ENCODE measurements at regions not wholly inside any gene's neighbourhood (a gene's known extent, or its start where the extent isn't known, plus 50 kb on each side); places are given as distances from the start of the nearest gene placed in this dataset.

DNA sequence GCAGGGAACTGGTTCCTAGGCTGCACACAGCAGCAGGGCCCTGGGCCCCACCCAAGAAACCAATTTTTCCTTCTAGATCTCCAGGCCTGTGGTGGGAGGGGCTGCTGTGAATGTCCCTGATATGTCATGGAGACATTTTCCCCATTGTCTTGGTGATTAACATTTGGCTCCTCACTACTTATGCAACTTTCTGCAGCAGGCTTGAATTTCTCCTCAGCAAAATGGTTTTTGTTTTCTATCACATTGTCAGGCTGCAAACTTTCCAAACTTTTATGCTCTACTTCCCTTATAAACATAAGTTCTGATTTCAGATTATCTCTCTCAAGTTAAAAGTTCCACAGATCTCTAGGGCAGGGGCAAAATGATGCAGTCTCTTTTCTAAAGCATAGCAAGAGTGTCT is 310.2 kb upstream of the PCDH20 start:
- H3K27ac ChIP-seq, result no peak overlapping the region
- TF ChIP-seq, protein P1, sequence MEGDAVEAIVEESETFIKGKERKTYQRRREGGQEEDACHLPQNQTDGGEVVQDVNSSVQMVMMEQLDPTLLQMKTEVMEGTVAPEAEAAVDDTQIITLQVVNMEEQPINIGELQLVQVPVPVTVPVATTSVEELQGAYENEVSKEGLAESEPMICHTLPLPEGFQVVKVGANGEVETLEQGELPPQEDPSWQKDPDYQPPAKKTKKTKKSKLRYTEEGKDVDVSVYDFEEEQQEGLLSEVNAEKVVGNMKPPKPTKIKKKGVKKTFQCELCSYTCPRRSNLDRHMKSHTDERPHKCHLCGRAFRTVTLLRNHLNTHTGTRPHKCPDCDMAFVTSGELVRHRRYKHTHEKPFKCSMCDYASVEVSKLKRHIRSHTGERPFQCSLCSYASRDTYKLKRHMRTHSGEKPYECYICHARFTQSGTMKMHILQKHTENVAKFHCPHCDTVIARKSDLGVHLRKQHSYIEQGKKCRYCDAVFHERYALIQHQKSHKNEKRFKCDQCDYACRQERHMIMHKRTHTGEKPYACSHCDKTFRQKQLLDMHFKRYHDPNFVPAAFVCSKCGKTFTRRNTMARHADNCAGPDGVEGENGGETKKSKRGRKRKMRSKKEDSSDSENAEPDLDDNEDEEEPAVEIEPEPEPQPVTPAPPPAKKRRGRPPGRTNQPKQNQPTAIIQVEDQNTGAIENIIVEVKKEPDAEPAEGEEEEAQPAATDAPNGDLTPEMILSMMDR (conservative IDR thresholded peaks at IDR 0.05), result no peak

DNA sequence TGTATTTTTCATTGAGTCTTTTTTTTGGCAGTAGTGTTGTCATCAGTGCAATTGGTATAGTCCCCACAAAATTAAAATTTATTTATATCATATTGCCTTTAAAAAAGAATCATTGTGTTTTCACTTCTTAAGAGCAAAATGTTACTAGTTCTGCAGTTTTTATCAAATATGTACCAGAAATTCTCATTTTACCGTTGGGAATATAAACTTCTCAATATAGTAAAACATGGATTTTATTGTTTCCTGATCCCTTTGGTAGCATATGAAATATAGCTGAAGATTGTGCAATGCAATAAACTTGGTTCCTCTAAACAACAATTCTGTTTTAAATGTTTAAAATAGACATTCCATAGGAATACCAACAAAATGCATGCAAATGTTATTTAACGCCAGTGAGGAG is 306.5 kb upstream of the PCDH20 start:
- H3K27ac ChIP-seq, result no peak overlapping the region
- TF ChIP-seq, protein P1 (conservative IDR thresholded peaks at IDR 0.05), result no peak

DNA sequence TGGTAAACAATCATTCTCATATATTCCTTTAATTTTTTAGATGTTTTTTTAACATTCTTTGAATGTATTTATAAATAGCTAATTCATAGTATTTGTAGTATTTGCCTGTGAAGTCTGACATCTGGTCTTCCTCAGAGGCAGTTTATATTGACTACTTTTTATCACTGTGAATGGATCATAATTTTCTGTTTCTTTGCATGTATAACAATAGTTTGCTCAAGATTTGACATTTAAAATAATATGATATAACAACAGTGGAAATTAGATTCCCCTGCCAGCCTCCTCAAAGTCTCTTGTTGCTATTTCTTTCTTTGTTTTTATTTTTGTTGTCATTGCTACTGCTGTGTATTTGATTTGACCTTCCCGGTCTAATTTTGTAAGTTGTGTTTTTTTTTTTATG is 297.0 kb upstream of the PCDH20 start:
- TF ChIP-seq, protein P1 (conservative IDR thresholded peaks at IDR 0.05), result no peak
- no peak overlapping the region for H3K27ac ChIP-seq

- H3K27ac ChIP-seq, result no peak overlapping the region
Measured at GRCh38 chr13:61709258-61709657, 293.6 kb upstream of the PCDH20 start.

GRCh38 chr13:61706899-61707298 is 291.2 kb upstream of the PCDH20 start:
- TF ChIP-seq, protein P1 (conservative IDR thresholded peaks at IDR 0.05), result no peak

More at GRCh38 chr13:61709258-61709657, 293.6 kb upstream of the PCDH20 start:
- TF ChIP-seq, protein P1 (conservative IDR thresholded peaks at IDR 0.05), result no peak

GRCh38 chr13:61700620-61701019 is 285.0 kb upstream of the PCDH20 start:
- TF ChIP-seq, protein P1 (conservative IDR thresholded peaks at IDR 0.05), result no peak
- H3K27ac ChIP-seq, result no peak overlapping the region

More at GRCh38 chr13:61706899-61707298, 291.2 kb upstream of the PCDH20 start:
- no peak overlapping the region for H3K27ac ChIP-seq

- TF ChIP-seq, protein P1 (conservative IDR thresholded peaks at IDR 0.05), result no peak
- no peak overlapping the region for H3K27ac ChIP-seq
Measured at GRCh38 chr13:61700181-61700580, 284.5 kb upstream of the PCDH20 start.
